HEK293 (cell line): ENCODE measurements at regions not wholly inside any gene's neighbourhood (a gene's known extent, or its start where the extent isn't known, plus 50 kb on each side); places are given as distances from the start of the nearest gene placed in this dataset.

Source experiments
- CTCF ChIP-seq: fragments of 450-650 bp; formaldehyde crosslinking; IDR thresholded peaks from 2 replicates; pipeline ENCODE4 v1.5.1; 2016; ENCODE audit warnings: missing biosample characterization, missing genetic modification characterization
- GLIS1 ChIP-seq: fragments of 450-650 bp; formaldehyde crosslinking; IDR thresholded peaks from 2 replicates; pipeline ENCODE4 v1.5.1; 2016; ENCODE audit warnings: missing biosample characterization, missing genetic modification characterization
- HOXA7 ChIP-seq: sonication (generic); formaldehyde crosslinking; IDR thresholded peaks from 2 replicates; pipeline ENCODE4 v1.8.1; 2022; ENCODE audit warnings: missing genetic modification reagents, borderline replicate concordance
- OVOL3 ChIP-seq: fragments of 450-650 bp; formaldehyde crosslinking; IDR thresholded peaks from 2 replicates; pipeline ENCODE4 v1.5.1; 2016; ENCODE audit warnings: missing biosample characterization, missing genetic modification characterization
- PATZ1 ChIP-seq: fragments of 450-650 bp; formaldehyde crosslinking; IDR thresholded peaks from 2 replicates; pipeline ENCODE4 v1.5.1; 2016; ENCODE audit warnings: missing biosample characterization, missing genetic modification characterization
- RBAK ChIP-seq: fragments of 450-650 bp; formaldehyde crosslinking; IDR thresholded peaks from 2 replicates; pipeline ENCODE4 v1.5.1; 2016; ENCODE audit warnings: missing biosample characterization, missing genetic modification characterization
- SALL2 ChIP-seq: fragments of 450-650 bp; formaldehyde crosslinking; IDR thresholded peaks from 2 replicates; pipeline ENCODE4 v1.5.0; 2017; ENCODE audit warnings: missing biosample characterization, mild to moderate bottlenecking, missing genetic modification characterization, borderline replicate concordance
- ZBTB21 ChIP-seq: fragments of 450-650 bp; formaldehyde crosslinking; IDR thresholded peaks from 2 replicates; pipeline ENCODE4 v1.5.1; 2017; ENCODE audit warnings: missing biosample characterization, missing genetic modification characterization
- ZFP41 ChIP-seq: fragments of 450-650 bp; formaldehyde crosslinking; IDR thresholded peaks from 2 replicates; pipeline ENCODE4 v1.5.1; 2016; ENCODE audit warnings: missing biosample characterization, missing genetic modification characterization, borderline replicate concordance
- ZNF157 ChIP-seq: fragments of 450-650 bp; formaldehyde crosslinking; IDR thresholded peaks from 2 replicates; pipeline ENCODE4 v1.5.1; 2016; ENCODE audit warnings: missing biosample characterization, missing genetic modification characterization
- ZNF473 ChIP-seq: fragments of 450-650 bp; formaldehyde crosslinking; IDR thresholded peaks from 2 replicates; pipeline ENCODE4 v1.5.1; 2017; ENCODE audit warnings: missing biosample characterization, missing genetic modification characterization
- ZNF48 ChIP-seq: fragments of 450-650 bp; formaldehyde crosslinking; IDR thresholded peaks from 2 replicates; pipeline ENCODE4 v1.5.1; 2016; ENCODE audit warnings: missing biosample characterization, missing genetic modification characterization
- ZNF747 ChIP-seq: fragments of 450-650 bp; formaldehyde crosslinking; IDR thresholded peaks from 2 replicates; pipeline ENCODE4 v1.5.1; 2016; ENCODE audit warnings: missing biosample characterization, missing genetic modification characterization
- TF ChIP-seq, protein P1 (sequence below): fragments of 450-650 bp; formaldehyde crosslinking; IDR thresholded peaks from 2 replicates; pipeline ENCODE4 v1.5.1; 2016; ENCODE audit warnings: missing biosample characterization, missing genetic modification characterization

- TF ChIP-seq SALL2 (tag by site-specific recombination), result no peak
- no peak for TF ChIP-seq CTCF
- TF ChIP-seq ZNF157 (tag by site-specific recombination), result no peak
- TF ChIP-seq, protein P1, sequence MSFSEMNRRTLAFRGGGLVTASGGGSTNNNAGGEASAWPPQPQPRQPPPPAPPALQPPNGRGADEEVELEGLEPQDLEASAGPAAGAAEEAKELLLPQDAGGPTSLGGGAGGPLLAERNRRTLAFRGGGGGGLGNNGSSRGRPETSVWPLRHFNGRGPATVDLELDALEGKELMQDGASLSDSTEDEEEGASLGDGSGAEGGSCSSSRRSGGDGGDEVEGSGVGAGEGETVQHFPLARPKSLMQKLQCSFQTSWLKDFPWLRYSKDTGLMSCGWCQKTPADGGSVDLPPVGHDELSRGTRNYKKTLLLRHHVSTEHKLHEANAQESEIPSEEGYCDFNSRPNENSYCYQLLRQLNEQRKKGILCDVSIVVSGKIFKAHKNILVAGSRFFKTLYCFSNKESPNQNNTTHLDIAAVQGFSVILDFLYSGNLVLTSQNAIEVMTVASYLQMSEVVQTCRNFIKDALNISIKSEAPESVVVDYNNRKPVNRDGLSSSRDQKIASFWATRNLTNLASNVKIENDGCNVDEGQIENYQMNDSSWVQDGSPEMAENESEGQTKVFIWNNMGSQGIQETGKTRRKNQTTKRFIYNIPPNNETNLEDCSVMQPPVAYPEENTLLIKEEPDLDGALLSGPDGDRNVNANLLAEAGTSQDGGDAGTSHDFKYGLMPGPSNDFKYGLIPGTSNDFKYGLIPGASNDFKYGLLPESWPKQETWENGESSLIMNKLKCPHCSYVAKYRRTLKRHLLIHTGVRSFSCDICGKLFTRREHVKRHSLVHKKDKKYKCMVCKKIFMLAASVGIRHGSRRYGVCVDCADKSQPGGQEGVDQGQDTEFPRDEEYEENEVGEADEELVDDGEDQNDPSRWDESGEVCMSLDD (tag by site-specific recombination), result no peak
- TF ChIP-seq RBAK (tag by site-specific recombination), result no peak
- no peak for TF ChIP-seq OVOL3 (tag by site-specific recombination)
- no peak for TF ChIP-seq ZNF747 (tag by site-specific recombination)
- TF ChIP-seq HOXA7 (CRISPR knock-in tag), result no peak
- no peak for TF ChIP-seq PATZ1 (tag by site-specific recombination)
- TF ChIP-seq ZFP41, result no peak
- TF ChIP-seq GLIS1 (tag by site-specific recombination), result no peak
- TF ChIP-seq ZNF48, result no peak
- TF ChIP-seq ZNF473 (tag by site-specific recombination), result no peak
- TF ChIP-seq ZBTB21 (tag by site-specific recombination), result no peak
Observed at GRCh38 chr4:62209757-62210485, 1009.8 kb downstream of the ADGRL3 start.
